GM18907 (cell line): ENCODE measurements at regions not wholly inside any gene's neighbourhood (a gene's known extent, or its start where the extent isn't known, plus 50 kb on each side); places are given as distances from the start of the nearest gene placed in this dataset.

ENCODE experiments used
- ATAC-seq: cut with Tn5 transposase; IDR thresholded peaks from one replicate; pipeline ENCODE4 v1.9.1; 2021; ENCODE audit warnings: mild to moderate bottlenecking, moderate library complexity; ENCODE audit not compliant: unreplicated experiment

GRCh38 chr3:41024031-41024836 lies 175.1 kb upstream of the CTNNB1 start:
- no peak for ATAC-seq

DNA sequence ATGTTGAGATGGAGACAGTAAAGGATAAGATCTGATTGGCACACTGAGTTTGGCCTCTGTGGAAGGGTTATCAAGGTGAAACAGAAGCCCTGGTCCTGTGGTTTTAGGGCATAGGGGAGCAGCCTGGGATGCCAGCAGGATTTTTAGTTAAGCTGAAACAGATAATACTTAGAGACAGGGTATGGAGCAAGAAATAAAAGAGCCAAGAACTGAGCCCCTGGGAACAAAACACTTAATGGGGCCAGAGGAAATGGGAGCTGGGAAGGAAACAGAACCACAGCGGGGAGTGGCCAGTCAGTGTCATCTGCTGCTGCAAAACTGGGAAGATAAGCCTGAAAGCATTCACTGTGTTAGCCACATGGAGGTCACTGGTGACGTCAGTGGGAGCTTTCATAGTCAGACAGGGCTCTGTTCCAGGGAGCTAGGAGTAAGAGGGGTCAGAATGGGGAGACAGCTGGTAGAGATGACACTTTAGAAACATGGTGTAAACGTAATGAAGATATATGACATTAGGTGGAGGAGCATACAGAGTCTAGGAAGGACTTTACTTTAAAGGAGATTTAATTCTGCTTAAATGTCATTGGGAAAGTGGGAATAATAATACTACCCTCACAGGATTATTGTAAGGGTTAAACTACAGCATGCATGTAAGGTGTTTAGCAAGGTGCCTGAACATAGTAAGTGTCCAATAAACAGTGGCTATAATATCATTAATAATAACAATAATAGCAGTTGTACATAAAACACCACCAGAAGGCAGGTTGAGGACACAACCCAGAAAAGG lies 172.7 kb upstream of the CTNNB1 start:
- ATAC-seq: no peak

DNA sequence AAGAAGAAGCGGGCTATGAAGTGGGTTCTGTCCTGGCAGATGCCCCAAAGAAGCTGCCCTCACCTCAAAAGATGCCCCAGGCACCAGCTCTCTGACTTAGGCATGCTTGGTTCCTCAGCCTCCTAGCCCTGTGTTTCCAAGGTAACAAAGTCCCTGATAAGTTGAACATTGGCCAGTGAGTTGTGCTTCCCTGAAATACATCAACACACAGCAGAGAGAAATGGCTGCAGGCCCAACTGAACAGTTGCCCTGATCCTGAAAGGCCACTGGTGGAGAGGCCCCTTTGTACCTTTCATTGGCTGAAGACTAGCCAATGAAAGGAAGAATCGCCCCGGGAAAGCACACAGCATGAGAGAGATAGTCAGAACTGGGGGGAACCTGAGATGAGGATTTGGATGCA lies 169.9 kb upstream of the CTNNB1 start:
- no peak for ATAC-seq

GRCh38 chr3:41030220-41030619 lies 169.1 kb upstream of the CTNNB1 start:
- no peak for ATAC-seq

- ATAC-seq: no peak
Measured at GRCh38 chr3:41031401-41031800, 167.9 kb upstream of the CTNNB1 start.

DNA sequence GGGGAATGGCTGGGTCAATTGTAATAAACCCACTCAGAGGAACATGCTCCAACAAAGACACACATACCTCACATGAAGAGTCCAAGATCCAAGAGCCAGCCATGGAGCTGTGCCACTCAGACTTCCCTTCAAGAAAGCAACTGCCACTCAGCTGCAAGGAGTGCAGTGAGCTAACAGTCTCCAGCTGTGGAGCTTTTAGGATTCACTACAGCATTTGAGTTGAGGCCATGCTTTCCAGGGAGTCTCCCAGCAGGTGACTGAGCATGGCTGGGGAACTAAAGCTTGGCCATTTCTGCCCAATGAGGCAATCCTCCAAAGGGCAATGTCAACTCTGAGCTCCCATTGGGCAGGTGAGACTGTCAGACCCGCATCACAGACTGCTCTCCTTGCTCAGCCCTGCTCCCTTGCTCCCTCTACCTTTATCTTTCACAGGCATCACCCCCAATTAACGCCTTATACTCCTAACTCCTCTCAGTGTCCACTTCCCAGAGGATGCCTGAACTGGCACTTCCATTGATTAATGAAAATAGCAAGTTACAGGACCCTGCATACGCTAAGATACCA lies 165.3 kb upstream of the CTNNB1 start:
- no peak for ATAC-seq

DNA sequence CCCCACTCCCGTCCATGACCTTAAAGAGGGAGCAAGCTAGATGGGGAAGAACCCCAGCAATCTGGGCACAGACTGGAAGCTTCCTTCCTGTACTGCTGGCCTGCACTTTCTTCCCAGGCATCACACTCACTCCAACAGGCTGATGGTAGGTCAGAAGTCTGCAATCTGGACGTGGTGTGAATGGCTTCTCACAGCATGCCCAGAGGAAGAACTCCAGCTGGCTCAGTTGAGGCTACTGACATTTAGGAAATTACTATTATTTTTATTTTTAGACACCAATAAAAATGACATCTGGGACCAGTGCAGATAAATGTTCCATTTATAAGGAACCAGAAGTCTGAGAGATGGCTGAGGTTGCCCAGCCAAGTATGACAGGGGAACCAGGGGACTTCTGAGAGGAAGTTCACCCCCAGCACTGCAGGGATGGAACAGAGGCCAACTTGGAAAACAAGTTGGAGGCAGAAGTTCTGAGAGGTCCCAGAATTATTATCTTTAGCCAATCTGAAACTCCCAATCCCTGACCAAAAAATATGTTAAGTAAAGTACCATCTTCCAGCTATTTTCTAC lies 163.8 kb upstream of the CTNNB1 start:
- ATAC-seq: no peak

DNA sequence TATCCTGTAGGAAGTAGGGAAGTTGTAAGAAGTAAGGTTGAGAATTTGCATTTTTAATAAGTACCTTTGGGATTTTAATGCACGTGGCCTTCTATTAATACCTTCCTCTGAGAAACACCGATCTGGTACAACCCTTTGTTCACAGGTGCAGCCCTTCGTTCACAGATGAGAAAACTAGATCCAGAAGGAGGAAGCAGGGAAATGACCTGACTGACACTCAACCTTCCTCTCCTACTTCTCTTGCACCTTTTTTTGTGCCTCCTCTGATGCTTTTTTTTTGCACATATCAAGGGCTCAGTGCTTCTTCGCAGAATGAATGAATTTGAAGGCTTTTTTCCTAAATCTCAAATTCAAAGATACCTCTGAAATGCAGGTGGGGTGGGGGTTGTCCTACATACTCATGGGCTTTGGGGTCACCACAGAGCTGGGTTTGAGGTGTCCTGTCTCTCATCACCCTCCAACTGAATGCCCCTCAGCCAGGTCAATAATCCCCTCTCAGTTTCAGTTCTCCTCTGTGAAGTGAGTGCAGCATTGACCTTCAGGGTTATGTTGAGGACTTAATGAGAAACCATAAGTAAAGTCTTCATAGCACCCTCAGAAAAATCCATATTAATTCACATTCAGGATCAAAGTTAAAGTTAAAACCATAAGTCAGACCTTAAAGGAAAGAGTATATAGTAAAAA lies 161.5 kb upstream of the CTNNB1 start:
- ATAC-seq: no peak

GRCh38 chr3:41040256-41040655 lies 159.0 kb upstream of the CTNNB1 start:
- no peak for ATAC-seq

GRCh38 chr3:41041462-41041861 lies 157.8 kb upstream of the CTNNB1 start:
- no peak for ATAC-seq

GRCh38 chr3:41041899-41042298 lies 157.4 kb upstream of the CTNNB1 start:
- ATAC-seq: no peak

DNA sequence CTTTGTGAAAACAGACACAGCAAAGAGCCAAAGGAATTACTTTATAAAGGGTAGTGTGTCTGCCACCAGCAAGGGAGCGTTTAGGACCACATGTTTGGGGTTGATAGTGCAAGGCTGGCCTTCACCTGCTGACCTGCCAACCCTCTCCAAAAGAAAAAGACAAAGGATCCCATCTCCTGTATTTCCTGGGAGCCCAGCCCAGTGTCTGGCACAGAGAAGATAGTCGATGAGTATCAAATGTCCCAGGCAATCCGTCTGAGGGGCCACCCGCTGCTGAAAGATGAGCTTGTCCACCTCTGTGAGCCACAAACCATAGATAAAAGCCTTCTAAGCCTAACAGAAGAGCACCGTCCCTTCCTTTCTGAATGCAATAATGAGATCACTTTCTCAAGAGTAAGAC lies 154.8 kb upstream of the CTNNB1 start:
- no peak for ATAC-seq

GRCh38 chr3:41045491-41045890 lies 153.8 kb upstream of the CTNNB1 start:
- no peak for ATAC-seq

- ATAC-seq: no peak
Measured at GRCh38 chr3:41050144-41050543, 149.2 kb upstream of the CTNNB1 start.

GRCh38 chr3:41053220-41053619 lies 146.1 kb upstream of the CTNNB1 start:
- ATAC-seq: no peak

DNA sequence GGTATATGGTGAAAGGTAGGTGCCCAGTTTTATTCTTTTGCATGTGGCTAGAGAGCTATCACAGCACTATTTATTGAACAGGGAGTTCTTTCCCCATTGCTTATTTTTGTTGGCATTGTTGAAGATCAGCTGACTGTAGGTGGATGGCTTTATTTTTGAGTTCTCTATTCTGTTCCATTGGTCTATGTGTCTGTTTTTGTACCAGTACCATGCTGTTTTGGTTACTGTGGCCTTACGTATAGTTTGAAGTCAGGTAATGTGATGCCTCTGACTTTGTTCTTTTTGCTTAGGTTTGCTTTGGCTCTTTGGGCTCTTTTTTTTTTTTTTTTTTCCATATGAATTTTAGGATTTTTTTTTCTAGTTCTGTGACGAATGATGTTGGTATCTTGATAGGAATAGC lies 139.2 kb upstream of the CTNNB1 start:
- no peak for ATAC-seq

GRCh38 chr3:41064070-41064469 lies 135.2 kb upstream of the CTNNB1 start:
- no peak for ATAC-seq

GRCh38 chr3:41064526-41064925 lies 134.8 kb upstream of the CTNNB1 start:
- no peak for ATAC-seq

GRCh38 chr3:41065340-41065739 lies 134.0 kb upstream of the CTNNB1 start:
- ATAC-seq: no peak

- ATAC-seq: no peak
Measured at GRCh38 chr3:41073190-41073589, 126.1 kb upstream of the CTNNB1 start.

- no peak for ATAC-seq
Measured at GRCh38 chr3:41075975-41076374, 123.3 kb upstream of the CTNNB1 start.
